ENCODE measurements at regions not wholly inside any gene's neighbourhood (a gene's known extent, or its start where the extent isn't known, plus 50 kb on each side); places are given as distances from the start of the nearest gene placed in this dataset.
"Not testable (repeated sequence)": the region's sequence is repeated elsewhere in the genome, so short reads cannot be mapped to it uniquely, and the experiment has no call there.

DNA sequence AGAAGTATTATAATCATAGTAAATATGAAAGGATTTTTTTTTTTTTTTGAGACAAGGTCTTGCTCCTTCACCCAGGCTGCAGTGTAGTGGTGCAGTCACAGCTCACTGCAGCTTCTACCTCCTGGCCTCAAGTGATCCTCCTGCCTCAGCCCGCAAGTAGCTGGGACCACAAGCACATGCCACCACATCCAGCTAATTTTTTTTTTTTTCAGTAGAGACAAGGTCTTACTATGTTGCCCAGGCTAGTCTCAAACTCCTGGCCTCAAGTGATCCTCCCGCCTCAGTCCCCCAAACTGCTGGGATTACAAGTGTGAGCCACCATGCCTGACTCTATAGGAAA, 86.2 kb upstream of the FOXN2 start:
- DNase-seq: no peak

DNA sequence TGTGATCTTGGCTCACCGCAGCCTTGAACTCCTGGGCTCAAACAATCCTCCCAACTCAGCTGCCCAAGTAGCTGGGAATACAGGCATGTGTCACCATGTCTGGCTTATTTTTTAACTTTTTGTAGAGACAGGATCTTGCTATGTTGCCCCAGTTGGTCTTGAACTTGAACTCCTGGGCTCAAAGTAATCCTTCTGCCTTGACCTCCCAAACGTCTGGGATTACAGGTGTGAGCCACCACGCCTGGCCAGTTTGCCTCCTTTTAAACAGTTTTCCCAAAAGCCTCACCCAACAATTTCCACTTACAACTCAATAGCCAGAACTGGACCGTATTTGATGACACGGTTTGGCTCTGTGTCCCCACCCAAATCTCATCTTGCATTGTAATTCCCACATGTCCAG, 85.4 kb upstream of the FOXN2 start:
- DNase-seq: no peak

DNA sequence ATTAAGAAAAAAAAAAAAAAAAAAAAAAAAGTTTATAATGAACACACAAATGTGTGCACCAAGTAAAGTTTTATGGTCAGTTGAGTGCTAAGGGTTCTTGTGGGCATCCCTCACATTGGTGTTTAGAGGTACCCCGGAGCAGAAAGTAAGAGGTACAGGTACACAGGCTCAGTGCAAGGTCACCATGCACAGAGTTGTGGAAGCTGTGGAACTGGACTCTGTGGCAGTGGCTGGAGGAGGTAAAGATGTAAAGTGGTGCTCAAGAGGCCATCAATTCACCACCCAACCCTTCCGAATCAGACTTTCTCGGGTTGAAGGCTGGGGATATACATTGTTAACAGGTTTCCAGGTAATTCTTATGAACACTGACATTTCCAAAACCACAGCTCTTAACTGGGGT, 83.6 kb upstream of the FOXN2 start:
- no peak for DNase-seq

DNA sequence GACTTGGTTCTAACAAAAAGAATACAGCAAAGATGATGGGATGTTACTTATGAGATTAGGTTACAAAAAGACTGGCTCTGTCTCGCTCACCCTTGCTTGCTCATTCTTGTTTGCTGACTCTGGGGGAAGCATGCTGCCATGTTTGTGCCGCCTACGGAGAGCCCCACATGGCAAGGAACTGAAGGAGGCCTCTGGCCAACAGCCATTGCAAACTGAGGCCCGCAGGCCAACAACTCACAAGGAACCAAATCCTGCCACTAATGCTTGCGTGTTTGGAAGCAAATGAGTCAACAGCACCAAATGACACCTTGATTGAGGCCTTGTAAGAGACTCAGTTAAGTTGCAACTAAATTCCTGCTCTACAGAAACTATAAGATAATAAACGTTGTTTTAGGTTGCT, 82.1 kb upstream of the FOXN2 start:
- DNase-seq: no peak

DNA sequence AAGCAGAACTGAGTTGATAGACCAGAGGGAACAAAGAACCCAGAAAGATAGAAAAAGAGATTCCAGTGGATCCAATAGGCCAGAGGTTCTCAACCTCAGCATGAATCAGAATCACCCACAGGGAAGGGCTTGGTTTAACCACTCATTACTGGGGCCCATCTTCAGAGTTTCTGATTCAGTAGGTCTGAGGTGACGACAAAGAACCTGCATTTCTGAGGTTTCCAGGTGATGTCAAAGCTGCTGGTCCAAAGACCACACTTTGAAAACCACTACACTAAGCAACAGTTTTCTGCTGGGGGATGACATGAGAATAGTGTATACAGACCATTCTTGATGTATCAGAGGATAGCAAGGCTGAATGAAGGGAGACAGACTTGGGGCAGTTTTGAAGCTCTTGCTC, 81.5 kb upstream of the FOXN2 start:
- DNase-seq: no peak

DNA sequence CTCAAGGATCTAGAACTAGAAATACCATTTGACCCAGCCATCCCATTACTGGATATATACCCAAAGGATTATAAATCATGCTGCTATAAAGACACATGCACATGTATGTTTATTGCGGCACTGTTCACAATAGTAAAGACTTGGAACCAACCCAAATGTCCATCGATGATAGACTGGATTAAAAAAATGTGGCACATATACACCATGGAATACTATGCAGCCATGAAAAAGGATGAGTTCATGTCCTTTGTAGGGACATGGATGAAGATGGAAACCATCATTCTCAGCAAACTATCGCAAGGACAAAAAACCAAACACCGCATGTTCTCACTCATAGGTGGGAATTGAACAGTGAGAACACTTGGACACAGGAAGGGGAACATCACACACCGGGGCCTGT, 80.7 kb upstream of the FOXN2 start:
- not testable (repeated sequence) for DNase-seq

DNA sequence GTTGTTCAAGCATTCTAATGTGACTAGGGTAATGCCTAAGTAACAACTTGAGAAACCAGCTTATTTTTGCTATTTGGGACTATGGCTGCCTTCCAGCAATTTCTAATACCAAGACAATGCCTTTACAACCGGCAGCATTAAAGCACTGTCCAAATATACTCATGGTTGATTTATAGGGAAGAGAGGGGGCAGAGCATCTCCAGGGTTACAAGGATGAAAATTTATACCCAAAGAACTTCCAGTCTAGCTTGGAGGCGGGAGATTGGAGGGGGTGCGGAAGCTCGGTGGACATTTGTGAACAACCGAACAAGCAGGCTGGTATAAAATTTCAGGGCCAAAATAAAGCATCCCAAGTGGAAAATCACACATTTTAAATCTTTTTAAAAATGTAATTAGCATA, 79.4 kb upstream of the FOXN2 start:
- no peak for DNase-seq

DNA sequence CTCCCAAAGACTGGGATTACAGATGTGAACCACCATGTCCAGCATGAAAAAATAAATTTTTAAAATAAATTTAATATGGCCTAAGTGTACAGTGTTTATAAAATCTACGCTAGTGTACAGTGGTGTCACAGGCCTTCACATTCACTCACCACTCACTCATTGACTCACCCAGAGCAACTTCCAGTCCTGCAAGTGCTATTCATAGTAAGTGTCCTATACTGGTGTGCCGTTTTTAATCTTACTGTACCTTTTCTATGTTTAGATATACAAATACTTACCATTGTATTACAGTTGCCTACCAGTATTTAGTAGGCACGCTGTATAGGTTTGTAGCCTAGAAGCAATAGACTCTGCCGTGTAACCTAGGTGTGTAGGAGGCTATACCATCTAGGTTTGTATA, 76.1 kb upstream of the FOXN2 start:
- DNase-seq: no peak

DNA sequence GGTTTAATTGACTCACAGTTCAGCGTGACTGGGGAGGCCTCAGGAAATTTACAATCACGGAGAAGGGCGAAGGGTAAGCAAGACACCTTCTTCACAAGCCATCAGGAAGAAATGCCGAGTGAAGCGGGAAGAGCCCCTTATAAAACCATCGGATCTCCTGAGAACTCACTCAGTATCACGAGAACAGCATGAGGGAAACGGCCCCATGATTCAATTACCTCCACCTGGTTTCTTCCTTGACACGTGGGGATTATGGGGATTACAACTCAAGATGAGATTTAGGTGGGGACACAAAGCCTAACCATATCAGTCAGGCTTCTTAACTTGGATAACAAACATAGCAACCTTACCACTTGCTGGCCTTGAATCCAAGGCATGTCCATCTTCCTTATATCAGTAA, 73.6 kb upstream of the FOXN2 start:
- no peak for DNase-seq

DNA sequence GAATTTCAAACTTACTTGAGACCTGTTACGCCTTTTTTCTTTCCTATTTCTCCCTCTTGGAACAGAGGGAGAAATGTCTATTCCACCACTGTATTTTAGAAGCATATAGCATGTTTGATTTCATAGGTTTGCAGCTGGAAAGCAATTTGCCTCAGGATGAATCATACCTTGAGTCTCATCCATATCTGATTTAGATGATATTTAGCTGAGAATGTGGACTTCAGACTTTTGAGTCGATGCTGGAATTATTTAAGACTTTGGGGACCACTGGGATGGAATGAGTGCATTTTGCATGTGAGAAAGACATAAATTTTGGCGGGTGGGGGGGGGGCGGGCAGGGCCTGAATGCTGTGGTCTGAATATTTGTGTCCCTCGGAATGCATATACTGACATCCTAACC, 67.3 kb upstream of the FOXN2 start:
- no peak for DNase-seq

DNA sequence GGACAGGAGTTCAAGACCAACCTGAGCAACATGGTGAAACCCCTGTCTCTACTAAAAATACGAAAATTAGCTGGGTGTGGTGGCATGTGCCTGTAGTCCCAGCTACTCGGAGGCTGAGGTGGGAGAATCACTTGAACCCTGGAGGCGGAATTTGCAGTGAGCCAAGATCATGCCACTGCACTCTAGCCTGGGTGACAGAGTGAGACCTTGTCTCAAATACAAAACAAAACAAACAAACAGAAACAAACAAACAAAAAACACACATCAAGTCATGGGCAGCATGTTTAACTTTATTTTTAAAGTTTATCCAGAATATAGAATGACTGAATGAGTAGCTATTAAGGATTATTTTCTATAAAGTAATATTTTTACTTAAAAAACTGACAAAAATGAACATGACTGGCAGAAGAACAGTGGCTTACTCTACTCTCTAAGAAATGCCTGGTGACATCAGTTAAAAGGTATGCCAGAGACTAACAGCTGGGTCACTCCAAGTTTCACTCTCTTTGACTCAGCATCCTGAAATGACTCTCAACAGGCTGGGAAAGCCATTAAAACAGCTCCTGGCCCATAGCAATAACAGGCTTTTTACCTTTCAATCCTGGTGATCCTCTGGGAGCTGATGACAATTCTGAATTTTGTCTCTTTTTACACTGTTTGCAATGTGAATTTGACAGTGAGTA, 66.1 kb upstream of the FOXN2 start:
- no peak for DNase-seq

DNA sequence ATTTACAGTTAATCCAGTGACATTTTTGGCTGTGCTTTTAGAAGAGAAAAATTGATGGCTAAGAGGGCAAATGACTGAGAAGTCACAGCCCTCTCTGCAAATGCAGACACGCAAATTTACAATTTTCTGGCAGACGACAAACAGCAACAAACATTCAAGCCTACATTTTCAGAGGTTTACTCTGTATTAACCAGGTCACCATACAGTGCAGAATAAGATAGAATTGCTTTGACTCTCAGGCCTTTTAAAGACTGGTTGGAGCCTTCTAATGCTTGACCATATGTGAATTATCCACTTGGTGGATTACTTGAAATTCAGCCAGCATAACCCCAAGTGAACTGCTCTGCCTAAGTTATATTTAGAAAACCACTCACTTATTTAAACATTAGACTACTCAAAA, 65.5 kb upstream of the FOXN2 start:
- no peak for DNase-seq

DNA sequence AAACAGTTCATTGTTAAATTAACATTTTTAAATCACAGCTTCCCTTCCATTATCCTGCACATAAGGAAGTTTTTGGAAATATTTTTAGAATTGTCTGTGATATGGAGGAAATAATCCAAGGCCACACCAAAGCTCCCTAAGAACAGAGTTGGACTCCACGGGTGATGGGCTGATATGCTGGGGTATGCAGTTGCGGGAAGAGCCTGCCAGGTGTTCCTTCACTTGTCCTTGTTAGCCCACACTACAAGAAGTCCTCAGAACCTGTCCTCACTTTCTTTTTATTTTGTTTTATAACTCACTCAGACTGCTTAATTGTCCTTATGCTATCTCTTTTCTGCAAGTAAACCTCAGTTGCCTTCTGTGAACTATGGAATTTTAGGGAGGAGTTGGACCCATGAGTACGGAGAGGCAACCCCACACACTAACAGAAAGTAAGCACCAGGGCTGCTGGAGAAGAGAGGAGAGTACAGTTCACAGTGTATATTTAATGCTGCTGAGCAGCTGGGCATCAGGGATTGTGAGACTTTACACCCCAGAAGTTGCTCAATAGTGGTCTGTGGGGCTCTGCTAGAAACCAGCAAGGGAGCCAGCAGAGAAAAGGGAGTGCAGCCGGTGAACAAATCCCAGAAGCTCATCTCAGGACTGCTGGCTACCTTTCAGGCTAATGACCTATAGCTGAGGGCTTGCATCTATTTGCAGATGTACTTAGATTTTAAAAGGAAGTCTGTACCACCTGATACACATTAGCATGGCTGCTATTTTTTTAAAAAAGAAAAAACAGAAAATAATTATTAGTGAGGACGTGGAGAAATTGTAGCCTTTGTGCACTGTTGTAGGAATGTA, 64.6 kb upstream of the FOXN2 start:
- DNase-seq: no peak

DNA sequence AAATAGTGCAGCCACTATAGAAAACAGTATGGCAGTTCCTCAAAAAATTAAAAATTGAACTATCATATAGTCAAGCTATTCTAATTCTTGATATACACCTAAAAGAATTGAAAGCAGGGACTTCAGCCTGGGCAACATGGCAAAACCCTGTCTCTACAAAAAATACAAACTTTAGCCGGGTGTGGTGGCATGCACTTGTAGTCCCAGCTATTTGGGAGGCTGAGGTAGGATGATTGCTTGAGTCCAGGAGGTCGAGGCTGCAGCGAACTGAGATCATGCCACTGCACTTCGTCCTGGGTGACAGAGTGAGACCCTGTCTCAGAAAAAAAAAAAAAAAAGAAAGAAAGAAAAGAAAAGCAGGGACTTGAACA, 64.0 kb upstream of the FOXN2 start:
- DNase-seq: no peak

DNA sequence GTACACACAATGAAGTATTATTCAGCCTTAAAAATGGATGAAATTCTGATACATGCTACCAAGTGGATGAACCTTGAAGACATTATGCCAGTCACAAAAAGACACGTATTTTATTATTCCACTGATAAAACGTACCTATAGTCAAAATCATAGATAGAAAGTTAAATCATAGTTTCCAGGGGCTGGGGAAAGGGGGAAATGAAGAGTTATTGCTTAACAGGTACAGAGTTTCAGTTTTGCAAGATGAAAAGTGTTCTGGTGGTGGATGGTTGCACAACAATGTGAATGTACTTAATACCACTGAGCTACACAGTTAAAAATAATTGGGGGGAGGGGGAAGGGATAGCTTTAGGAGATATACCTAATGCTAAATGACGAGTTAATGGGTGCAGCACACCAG, 63.5 kb upstream of the FOXN2 start:
- DNase-seq: no peak

DNA sequence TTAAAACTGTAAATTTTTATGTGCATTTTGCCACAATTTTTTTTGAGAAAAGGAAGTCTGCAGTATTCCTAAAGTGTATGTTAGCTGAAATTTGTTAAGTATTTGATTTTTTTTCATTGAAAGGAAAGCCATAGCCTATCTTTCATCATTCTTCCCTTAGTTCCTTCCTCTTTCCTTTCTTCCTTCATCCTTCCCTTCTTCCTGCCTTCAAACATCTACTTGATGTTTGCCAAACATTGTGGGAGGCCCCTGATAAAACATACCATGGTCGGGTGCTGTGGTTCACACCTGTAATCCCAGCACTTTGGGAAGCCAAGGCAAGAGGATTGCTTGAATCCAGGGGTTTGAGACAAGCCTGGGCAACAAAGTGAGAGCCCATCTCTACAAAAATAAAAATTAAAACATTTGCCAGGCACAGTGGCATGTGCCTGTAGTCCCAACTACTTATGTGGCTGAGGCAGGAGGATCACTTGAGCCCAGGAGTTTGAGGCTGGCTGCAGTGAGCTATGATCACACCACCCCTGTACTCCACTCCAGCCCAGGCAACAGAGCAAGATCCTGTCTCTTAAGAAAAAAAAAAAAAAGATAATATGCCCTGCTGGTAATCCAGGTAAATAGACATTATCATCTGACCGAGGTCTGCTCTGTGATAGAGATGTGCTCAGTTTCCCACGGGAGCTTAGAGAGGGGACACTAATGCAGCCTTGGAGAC, 62.9 kb upstream of the FOXN2 start:
- DNase-seq: no peak

DNA sequence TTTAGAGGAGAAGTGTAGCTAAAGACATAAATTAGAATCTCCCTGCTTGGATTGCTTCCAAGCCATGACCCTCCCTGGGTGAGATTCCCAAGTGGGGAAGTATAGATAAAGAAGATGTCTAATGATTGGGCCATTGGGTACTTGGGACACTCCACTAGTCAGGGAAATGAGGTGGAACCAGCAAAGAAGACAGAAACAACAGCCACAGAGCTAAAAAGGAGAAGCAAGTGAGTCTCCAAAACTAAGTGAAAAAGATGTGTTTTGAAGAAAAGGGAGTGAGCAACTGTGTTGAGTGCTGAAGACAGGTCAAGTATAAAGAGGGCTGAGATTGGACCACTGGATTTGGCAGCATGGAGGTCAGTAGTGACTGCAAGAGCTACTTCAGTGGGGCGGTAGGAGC, 61.2 kb upstream of the FOXN2 start:
- no peak for DNase-seq

DNA sequence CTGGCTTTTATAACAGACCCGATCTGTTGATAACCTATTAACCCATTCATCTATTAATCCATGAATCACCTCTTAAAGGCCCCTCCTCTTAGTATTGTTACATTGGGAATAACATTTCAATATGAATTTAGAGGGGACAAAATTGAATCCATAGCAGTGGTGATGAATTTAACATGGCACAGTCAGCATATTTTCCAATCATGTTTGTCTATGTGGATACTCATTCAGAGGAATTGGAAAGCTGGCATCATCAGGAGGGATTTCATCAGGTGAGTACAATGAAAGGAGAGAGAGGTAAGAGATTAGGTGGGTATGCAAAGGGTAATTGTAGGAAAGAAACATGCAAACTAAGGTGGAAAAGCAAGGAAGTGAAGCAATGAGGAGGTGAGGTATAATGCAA, 59.6 kb upstream of the FOXN2 start:
- DNase-seq: no peak

DNA sequence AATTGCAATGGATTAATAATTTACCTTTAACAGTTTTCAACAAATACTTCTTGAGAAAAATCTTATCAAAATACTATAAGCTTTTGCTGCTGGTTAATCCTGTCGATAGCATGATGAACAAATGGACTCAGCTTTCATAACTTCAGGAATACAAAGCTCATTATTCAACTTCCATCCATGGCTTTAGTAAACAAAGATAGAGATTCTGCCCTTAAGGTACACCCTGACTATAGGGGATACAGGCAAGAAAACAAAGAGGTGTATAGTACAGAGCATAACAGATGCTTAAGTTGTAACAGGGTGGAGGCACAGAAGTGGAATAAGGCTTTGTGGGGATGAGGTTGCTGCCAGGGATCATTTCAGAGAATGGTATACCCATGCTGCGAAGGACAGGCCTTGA, 57.0 kb upstream of the FOXN2 start:
- DNase-seq: no peak

DNA sequence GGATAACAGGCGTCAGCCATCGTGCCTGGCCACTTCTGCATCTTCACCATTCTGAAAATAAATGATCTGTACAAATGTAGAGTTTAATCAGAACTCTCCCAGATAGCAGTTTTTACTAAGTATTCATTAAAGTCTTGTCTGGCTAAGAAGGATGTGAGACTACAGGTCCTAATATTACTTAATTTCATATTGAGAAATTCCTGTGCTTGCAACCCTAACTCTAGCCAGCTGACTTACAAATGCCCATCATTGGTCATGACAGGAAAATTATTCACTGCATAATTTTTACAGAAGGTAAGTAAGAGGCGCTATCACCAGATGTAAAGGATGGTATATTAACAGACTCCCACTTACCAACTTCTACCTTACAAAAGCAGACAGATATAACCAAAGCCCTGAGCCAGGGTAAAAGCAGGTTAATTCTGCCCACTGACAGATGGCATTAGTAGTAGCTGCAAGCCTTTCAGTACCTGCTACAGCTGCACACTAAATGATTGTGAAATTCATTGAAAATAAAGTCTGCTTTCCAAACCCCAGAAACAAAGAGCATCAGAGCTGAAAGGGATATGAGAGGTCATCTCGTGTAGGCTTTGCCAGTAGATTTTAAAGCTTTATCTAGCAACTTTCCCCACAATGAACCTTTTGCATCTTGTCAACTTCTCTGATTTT, 55.9 kb upstream of the FOXN2 start:
- DNase-seq: no peak

DNA sequence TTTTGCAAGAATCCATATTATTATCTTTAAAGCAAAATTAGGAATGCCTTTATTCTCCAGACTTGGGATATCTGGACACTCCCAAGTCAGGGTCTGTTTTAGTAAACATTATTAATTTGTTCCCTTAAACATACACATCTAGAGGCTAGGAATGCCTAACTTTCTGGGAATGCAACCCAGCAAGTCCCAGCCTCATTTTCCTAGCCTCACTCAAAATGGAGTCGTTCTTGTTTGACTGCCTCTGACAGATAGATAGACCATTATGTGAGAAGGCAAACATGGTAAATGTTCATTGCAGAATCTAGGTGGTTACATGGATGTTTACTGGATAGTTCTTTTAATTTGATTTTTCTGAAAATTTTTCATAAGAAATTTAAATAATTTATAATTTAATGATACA, 54.7 kb upstream of the FOXN2 start:
- no peak for DNase-seq

DNA sequence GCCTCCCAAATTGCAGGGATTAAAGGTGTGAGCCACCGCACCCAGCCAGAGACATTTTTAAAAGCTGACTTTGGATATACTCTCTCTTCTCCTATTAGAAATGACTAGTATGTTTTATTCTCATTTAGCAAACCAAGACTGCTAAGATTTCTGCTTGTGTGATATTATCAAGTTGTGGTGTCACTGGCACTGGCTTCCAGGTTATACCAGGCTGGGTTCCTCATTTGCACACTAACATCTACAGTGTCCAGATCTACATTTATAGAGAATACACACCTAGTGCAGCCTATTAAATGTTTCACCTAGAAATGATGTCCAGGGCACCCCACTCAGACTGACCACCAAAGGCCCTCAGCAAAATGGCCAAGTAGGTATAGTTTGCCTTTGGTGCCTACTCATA, 49.9 kb upstream of the FOXN2 start:
- DNase-seq: no peak

Data from CD4-positive, alpha-beta T cell treated with Interleukin-21 for 1 hour (primary cell).